GM23338 (cell line): ENCODE measurements at regions not wholly inside any gene's neighbourhood (a gene's known extent, or its start where the extent isn't known, plus 50 kb on each side); places are given as distances from the start of the nearest gene placed in this dataset.

Experiments used
- ATAC-seq: fragments of 200-7000 bp; cut with Tn5 transposase; 3 replicates; pipeline ENCODE4 v1.9.1; 2020
- DNase-seq: peaks from one replicate; pipeline ENCODE4 v3.0.0-alpha.2; 2015; ENCODE audit warnings: low spot score
- H2AFZ ChIP-seq: fragments of 200-600 bp; sonication (generic); 2 replicates; pipeline ENCODE4 v1.8.0; 2016; ENCODE audit warnings: antibody characterized with exemption, mild to moderate bottlenecking, moderate library complexity
- H3F3A ChIP-seq: fragments of 200-600 bp; sonication (generic); replicated peaks from 2 replicates; pipeline ENCODE4 v1.8.0; 2017; ENCODE audit warnings: antibody characterized with exemption, mixed run types, low read depth
- H3K27ac ChIP-seq: fragments of 200-600 bp; sonication (generic); 2 replicates; pipeline ENCODE4 v1.6.1; 2016; ENCODE audit warnings: low read depth
- H3K27me3 ChIP-seq: fragments of 200-600 bp; sonication (generic); 2 replicates; pipeline ENCODE4 v1.8.0; 2016; ENCODE audit warnings: mild to moderate bottlenecking, mixed run types, moderate library complexity; ENCODE audit not compliant: insufficient read depth
- H3K36me3 ChIP-seq: fragments of 200-600 bp; sonication (generic); 2 replicates; pipeline ENCODE4 v1.8.0; 2016; ENCODE audit warnings: mild to moderate bottlenecking; ENCODE audit not compliant: insufficient read depth
- H3K4me1 ChIP-seq: fragments of 200-600 bp; sonication (generic); 2 replicates; pipeline ENCODE4 v1.8.0; 2016; ENCODE audit warnings: mild to moderate bottlenecking, moderate library complexity; ENCODE audit not compliant: insufficient read depth
- H3K4me2 ChIP-seq: fragments of 200-600 bp; sonication (generic); 2 replicates; pipeline ENCODE4 v1.7.1; 2017; ENCODE audit warnings: mixed run types
- H3K4me3 ChIP-seq: fragments of 200-600 bp; sonication (generic); 2 replicates; pipeline ENCODE4 v1.6.1; 2016; ENCODE audit warnings: mixed run types
- H3K79me2 ChIP-seq: fragments of 200-600 bp; sonication (generic); replicated peaks from 2 replicates; pipeline ENCODE4 v1.8.0; 2017; ENCODE audit warnings: mild to moderate bottlenecking; ENCODE audit not compliant: insufficient read depth
- H3K9me2 ChIP-seq: fragments of 200-600 bp; sonication (generic); 2 replicates; pipeline ENCODE4 v1.8.0; 2017; ENCODE audit not compliant: insufficient read depth
- H4K20me1 ChIP-seq: fragments of 200-600 bp; sonication (generic); replicated peaks from 2 replicates; pipeline ENCODE4 v1.8.0; 2017; ENCODE audit warnings: mild to moderate bottlenecking; ENCODE audit not compliant: insufficient read depth
- H3K27ac Mint-ChIP-seq: 2 replicates; pipeline ENCODE4 v1.8.0; 2020; ENCODE audit warnings: inconsistent platforms, mild to moderate bottlenecking, moderate library complexity, mixed read lengths
- H3K27me3 Mint-ChIP-seq: 3 replicates; pipeline ENCODE4 v1.8.0; 2022; ENCODE audit warnings: low read depth, mild to moderate bottlenecking, moderate library complexity, mixed read lengths, inconsistent platforms; ENCODE audit not compliant: insufficient read depth, poor library complexity
- H3K36me3 Mint-ChIP-seq: 3 replicates; pipeline ENCODE4 v1.8.0; 2021; ENCODE audit warnings: low read depth, mild to moderate bottlenecking, inconsistent platforms, moderate library complexity, mixed read lengths
- H3K4me1 Mint-ChIP-seq: 3 replicates; pipeline ENCODE4 v1.8.0; 2020; ENCODE audit warnings: mild to moderate bottlenecking, inconsistent platforms, mixed read lengths
- H3K4me3 Mint-ChIP-seq: 3 replicates; pipeline ENCODE4 v1.8.0; 2021; ENCODE audit warnings: moderate library complexity, mild to moderate bottlenecking, inconsistent platforms, mixed read lengths
- H3K9me3 Mint-ChIP-seq: 3 replicates; pipeline ENCODE4 v1.8.0; 2020; ENCODE audit warnings: moderate library complexity, mild to moderate bottlenecking, inconsistent platforms, mixed read lengths
- CREB1 ChIP-seq: fragments of 250-450 bp; sonication (Bioruptor Pico); IDR thresholded peaks from 2 replicates; pipeline ENCODE4 v1.5.0; 2020; ENCODE audit warnings: low read depth, mild to moderate bottlenecking, moderate library complexity
- EZH2 ChIP-seq: fragments of 200-600 bp; sonication (generic); IDR thresholded peaks from one replicate; pipeline ENCODE4 v1.8.0; 2017; ENCODE audit warnings: antibody characterized with exemption, mild to moderate bottlenecking, low read depth; ENCODE audit not compliant: unreplicated experiment
- EZH2phosphoT487 ChIP-seq: fragments of 200-600 bp; sonication (generic); IDR thresholded peaks from one replicate; pipeline ENCODE4 v1.8.1; 2018; ENCODE audit warnings: antibody characterized with exemption; ENCODE audit not compliant: unreplicated experiment
- JUNB ChIP-seq: IDR thresholded peaks from one replicate; pipeline ENCODE4 v1.6.1; 2016; ENCODE audit warnings: antibody characterized with exemption; ENCODE audit not compliant: unreplicated experiment
- NANOG ChIP-seq: IDR thresholded peaks from 2 replicates; pipeline ENCODE4 v1.6.1; 2016; ENCODE audit warnings: antibody characterized with exemption, borderline replicate concordance
- POLR2AphosphoS5 ChIP-seq: IDR thresholded peaks from 2 replicates; pipeline ENCODE4 v1.6.1; 2016; ENCODE audit warnings: antibody characterized with exemption, low read depth
- STAT1 ChIP-seq: IDR thresholded peaks from one replicate; pipeline ENCODE4 v1.6.1; 2016; ENCODE audit warnings: antibody characterized with exemption; ENCODE audit not compliant: unreplicated experiment
- ZNF114 ChIP-seq: fragments of 250-450 bp; sonication (Bioruptor Pico); IDR thresholded peaks from 2 replicates; pipeline ENCODE4 v1.5.0; 2020; ENCODE audit warnings: mild to moderate bottlenecking, moderate library complexity
- ZNF331 ChIP-seq: fragments of 250-450 bp; sonication (Bioruptor Pico); IDR thresholded peaks from 2 replicates; pipeline ENCODE4 v1.5.0; 2020; ENCODE audit warnings: low read depth, mild to moderate bottlenecking, moderate library complexity
- TF ChIP-seq, protein P1 (sequence below): fragments of 250-450 bp; sonication (Bioruptor Pico); IDR thresholded peaks from 2 replicates; pipeline ENCODE4 v1.5.0; 2020; ENCODE audit warnings: mild to moderate bottlenecking, moderate library complexity
- TF ChIP-seq, protein P2 (sequence below): IDR thresholded peaks from 2 replicates; pipeline ENCODE4 v1.6.1; 2016; ENCODE audit warnings: antibody characterized with exemption
- TF ChIP-seq, protein P3 (sequence below), 2 experiments: fragments of 200-600 bp in 1 of 2; sonication (generic) in 1 of 2; conservative IDR thresholded peaks; 2 replicates each; pipeline versions ENCODE4 v1.5.1 to v1.6.1; 2016 to 2017; ENCODE audit warnings: antibody characterized with exemption in 2 of 2, low read depth in 2 of 2, mild to moderate bottlenecking in 2 of 2, moderate library complexity in 1 of 2
- TF ChIP-seq, protein P4 (sequence below): IDR thresholded peaks from one replicate; pipeline ENCODE4 v1.6.1; 2018; ENCODE audit warnings: antibody characterized with exemption; ENCODE audit not compliant: unreplicated experiment

DNA sequence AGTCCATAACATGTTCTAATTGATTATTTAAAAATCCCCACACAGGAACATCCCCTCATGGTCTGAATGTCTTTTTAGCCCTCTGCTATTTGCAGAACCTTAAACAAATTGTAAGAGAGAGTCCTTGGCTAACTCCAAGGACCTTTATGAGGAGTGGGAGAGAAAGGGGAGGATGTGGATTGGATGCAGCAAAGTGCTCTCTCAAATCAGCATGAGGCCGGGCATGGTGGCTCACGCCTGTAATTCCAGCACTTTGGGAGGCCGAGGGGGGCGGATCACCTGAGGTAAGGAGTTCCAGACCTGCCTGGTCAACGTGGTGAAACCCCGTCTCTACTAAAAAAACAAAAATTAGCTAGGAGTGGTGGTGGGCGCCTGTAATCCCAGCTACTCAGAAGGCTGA, 154.8 kb downstream of the TGFB2 start:
- H3K9me2 ChIP-seq: 0 out of 2 replicates have a peak, but pooled peaks cover under 1% of the 10 kb centered on the region
- H3K4me2 ChIP-seq: no peak overlapping the region
- TF ChIP-seq ZNF331 (CRISPR knock-in tag): no peak
- TF ChIP-seq EZH2: no peak
- TF ChIP-seq CREB1 (CRISPR knock-in tag): no peak
- TF ChIP-seq, protein P1, sequence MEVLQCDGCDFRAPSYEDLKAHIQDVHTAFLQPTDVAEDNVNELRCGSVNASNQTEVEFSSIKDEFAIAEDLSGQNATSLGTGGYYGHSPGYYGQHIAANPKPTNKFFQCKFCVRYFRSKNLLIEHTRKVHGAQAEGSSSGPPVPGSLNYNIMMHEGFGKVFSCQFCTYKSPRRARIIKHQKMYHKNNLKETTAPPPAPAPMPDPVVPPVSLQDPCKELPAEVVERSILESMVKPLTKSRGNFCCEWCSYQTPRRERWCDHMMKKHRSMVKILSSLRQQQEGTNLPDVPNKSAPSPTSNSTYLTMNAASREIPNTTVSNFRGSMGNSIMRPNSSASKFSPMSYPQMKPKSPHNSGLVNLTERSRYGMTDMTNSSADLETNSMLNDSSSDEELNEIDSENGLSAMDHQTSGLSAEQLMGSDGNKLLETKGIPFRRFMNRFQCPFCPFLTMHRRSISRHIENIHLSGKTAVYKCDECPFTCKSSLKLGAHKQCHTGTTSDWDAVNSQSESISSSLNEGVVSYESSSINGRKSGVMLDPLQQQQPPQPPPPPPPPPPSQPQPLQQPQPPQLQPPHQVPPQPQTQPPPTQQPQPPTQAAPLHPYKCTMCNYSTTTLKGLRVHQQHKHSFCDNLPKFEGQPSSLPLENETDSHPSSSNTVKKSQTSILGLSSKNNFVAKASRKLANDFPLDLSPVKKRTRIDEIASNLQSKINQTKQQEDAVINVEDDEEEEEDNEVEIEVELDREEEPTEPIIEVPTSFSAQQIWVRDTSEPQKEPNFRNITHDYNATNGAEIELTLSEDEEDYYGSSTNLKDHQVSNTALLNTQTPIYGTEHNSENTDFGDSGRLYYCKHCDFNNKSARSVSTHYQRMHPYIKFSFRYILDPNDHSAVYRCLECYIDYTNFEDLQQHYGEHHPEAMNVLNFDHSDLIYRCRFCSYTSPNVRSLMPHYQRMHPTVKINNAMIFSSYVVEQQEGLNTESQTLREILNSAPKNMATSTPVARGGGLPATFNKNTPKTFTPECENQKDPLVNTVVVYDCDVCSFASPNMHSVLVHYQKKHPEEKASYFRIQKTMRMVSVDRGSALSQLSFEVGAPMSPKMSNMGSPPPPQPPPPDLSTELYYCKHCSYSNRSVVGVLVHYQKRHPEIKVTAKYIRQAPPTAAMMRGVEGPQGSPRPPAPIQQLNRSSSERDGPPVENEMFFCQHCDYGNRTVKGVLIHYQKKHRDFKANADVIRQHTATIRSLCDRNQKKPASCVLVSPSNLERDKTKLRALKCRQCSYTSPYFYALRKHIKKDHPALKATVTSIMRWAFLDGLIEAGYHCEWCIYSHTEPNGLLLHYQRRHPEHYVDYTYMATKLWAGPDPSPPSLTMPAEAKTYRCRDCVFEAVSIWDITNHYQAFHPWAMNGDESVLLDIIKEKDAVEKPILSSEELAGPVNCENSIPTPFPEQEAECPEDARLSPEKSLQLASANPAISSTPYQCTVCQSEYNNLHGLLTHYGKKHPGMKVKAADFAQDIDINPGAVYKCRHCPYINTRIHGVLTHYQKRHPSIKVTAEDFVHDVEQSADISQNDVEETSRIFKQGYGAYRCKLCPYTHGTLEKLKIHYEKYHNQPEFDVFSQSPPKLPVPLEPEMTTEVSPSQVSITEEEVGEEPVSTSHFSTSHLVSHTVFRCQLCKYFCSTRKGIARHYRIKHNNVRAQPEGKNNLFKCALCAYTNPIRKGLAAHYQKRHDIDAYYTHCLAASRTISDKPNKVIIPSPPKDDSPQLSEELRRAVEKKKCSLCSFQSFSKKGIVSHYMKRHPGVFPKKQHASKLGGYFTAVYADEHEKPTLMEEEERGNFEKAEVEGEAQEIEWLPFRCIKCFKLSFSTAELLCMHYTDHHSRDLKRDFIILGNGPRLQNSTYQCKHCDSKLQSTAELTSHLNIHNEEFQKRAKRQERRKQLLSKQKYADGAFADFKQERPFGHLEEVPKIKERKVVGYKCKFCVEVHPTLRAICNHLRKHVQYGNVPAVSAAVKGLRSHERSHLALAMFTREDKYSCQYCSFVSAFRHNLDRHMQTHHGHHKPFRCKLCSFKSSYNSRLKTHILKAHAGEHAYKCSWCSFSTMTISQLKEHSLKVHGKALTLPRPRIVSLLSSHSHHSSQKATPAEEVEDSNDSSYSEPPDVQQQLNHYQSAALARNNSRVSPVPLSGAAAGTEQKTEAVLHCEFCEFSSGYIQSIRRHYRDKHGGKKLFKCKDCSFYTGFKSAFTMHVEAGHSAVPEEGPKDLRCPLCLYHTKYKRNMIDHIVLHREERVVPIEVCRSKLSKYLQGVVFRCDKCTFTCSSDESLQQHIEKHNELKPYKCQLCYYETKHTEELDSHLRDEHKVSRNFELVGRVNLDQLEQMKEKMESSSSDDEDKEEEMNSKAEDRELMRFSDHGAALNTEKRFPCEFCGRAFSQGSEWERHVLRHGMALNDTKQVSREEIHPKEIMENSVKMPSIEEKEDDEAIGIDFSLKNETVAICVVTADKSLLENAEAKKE (CRISPR knock-in tag): no peak
- TF ChIP-seq, protein P2, sequence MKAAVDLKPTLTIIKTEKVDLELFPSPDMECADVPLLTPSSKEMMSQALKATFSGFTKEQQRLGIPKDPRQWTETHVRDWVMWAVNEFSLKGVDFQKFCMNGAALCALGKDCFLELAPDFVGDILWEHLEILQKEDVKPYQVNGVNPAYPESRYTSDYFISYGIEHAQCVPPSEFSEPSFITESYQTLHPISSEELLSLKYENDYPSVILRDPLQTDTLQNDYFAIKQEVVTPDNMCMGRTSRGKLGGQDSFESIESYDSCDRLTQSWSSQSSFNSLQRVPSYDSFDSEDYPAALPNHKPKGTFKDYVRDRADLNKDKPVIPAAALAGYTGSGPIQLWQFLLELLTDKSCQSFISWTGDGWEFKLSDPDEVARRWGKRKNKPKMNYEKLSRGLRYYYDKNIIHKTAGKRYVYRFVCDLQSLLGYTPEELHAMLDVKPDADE: no peak
- no peak for TF ChIP-seq ZNF114 (CRISPR knock-in tag)
- no peak for TF ChIP-seq POLR2AphosphoS5
- no peak for TF ChIP-seq NANOG
- TF ChIP-seq, protein P3, sequence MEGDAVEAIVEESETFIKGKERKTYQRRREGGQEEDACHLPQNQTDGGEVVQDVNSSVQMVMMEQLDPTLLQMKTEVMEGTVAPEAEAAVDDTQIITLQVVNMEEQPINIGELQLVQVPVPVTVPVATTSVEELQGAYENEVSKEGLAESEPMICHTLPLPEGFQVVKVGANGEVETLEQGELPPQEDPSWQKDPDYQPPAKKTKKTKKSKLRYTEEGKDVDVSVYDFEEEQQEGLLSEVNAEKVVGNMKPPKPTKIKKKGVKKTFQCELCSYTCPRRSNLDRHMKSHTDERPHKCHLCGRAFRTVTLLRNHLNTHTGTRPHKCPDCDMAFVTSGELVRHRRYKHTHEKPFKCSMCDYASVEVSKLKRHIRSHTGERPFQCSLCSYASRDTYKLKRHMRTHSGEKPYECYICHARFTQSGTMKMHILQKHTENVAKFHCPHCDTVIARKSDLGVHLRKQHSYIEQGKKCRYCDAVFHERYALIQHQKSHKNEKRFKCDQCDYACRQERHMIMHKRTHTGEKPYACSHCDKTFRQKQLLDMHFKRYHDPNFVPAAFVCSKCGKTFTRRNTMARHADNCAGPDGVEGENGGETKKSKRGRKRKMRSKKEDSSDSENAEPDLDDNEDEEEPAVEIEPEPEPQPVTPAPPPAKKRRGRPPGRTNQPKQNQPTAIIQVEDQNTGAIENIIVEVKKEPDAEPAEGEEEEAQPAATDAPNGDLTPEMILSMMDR (conservative IDR thresholded peaks at IDR 0.05; ENCODE audit: low read depth in 2 of 2): no peak
- TF ChIP-seq EZH2phosphoT487: no peak
- TF ChIP-seq STAT1: no peak
- TF ChIP-seq JUNB: no peak
- TF ChIP-seq, protein P4, sequence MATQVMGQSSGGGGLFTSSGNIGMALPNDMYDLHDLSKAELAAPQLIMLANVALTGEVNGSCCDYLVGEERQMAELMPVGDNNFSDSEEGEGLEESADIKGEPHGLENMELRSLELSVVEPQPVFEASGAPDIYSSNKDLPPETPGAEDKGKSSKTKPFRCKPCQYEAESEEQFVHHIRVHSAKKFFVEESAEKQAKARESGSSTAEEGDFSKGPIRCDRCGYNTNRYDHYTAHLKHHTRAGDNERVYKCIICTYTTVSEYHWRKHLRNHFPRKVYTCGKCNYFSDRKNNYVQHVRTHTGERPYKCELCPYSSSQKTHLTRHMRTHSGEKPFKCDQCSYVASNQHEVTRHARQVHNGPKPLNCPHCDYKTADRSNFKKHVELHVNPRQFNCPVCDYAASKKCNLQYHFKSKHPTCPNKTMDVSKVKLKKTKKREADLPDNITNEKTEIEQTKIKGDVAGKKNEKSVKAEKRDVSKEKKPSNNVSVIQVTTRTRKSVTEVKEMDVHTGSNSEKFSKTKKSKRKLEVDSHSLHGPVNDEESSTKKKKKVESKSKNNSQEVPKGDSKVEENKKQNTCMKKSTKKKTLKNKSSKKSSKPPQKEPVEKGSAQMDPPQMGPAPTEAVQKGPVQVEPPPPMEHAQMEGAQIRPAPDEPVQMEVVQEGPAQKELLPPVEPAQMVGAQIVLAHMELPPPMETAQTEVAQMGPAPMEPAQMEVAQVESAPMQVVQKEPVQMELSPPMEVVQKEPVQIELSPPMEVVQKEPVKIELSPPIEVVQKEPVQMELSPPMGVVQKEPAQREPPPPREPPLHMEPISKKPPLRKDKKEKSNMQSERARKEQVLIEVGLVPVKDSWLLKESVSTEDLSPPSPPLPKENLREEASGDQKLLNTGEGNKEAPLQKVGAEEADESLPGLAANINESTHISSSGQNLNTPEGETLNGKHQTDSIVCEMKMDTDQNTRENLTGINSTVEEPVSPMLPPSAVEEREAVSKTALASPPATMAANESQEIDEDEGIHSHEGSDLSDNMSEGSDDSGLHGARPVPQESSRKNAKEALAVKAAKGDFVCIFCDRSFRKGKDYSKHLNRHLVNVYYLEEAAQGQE: no peak
- no peak overlapping the region for H3K27ac ChIP-seq
- Mint-ChIP-seq H3K27ac (no peak overlapping the region), H3K4me3 (no peak overlapping the region), H3K36me3 (no peaks in the 10 kb centered on the region), H3K4me1 (peaks cover 10% of the 10 kb centered on the region), H3K27me3 (peaks cover 5% of the 10 kb centered on the region), H3K9me3 (peaks cover 3% of the 10 kb centered on the region)
- H3K4me1 ChIP-seq: peaks cover 7% of the 10 kb centered on the region
- H4K20me1 ChIP-seq: no peaks in the 10 kb centered on the region
- no peak for DNase-seq
- no peak for ATAC-seq
- no peak overlapping the region for H3K4me3 ChIP-seq
- peak overlapping the region; percentile 77; the same call in 1 of the 2 replicates for H2AFZ ChIP-seq
- no peaks in the 10 kb centered on the region for H3K36me3 ChIP-seq
- no peaks in the 10 kb centered on the region for H3F3A ChIP-seq
- H3K27me3 ChIP-seq: no peaks in the 10 kb centered on the region
- H3K79me2 ChIP-seq: no peaks in the 10 kb centered on the region
